H1 (cell line): ENCODE measurements at regions not wholly inside any gene's neighbourhood (a gene's known extent, or its start where the extent isn't known, plus 50 kb on each side); places are given as distances from the start of the nearest gene placed in this dataset.

Source experiments
- JUN ChIP-seq: IDR thresholded peaks from 2 replicates; pipeline ENCODE4 v1.6.1; 2011; ENCODE audit warnings: low read depth, mild to moderate bottlenecking, improper control_type of control experiment, low read length
- POLR2A ChIP-seq, 2 experiments: IDR thresholded peaks; 1 replicate in 1 of 2; 2 replicates in 1 of 2; pipeline ENCODE4 v1.6.1; 2011; ENCODE audit warnings: low read depth in 2 of 2, low read length in 2 of 2, mild to moderate bottlenecking in 2 of 2; ENCODE audit errors: control extremely low read depth in 1 of 2

DNA sequence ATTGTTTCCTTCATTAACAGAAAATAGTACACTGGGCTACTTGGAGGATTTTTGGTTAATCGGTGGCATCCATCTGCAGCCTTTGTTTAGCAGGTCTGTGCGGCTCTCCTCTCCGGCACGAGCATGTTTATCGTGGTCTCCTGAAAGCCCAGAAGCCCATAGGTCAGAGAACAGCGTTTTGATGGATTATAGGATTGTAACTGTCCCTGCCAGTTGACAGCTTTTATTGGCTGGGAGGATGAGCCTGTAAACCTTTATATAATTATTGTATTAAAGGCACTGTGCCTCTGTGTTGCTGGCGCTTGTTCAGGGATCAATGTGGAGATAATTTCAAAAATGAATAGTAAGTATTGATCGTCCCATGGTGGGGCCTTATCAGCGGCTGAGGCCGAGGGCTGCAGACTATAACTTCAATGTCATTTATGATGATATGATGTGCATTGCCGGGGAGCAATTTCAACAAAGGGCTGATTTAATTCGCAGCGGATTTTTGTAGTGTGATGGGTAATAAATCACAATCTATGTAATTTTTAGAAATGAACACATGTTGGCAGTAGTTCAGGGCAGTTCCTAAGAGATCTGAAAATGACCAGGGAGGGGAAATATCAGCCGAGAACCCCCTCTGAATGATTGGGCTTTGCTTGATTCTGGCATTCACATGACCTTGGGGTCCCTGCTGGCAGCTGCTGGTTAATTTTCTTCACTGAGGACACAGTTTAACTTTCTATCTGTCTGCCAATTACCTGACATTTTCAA, 736.1 kb downstream of the GALR1 start (continued):
- TF ChIP-seq POLR2A (IDR thresholded peaks at IDR 0.05; ENCODE audit: control extremely low read depth in 1 of 2, low read depth in 2 of 2, low read length in 2 of 2) = no peak
- TF ChIP-seq JUN = no peak
- TF ChIP-seq, all 59 proteins: peak for 0
